Type B pancreatic cell (in vitro differentiated cells): ENCODE measurements at regions not wholly inside any gene's neighbourhood (a gene's known extent, or its start where the extent isn't known, plus 50 kb on each side); places are given as distances from the start of the nearest gene placed in this dataset.
"Not testable (repeated sequence)": the region's sequence is repeated elsewhere in the genome, so short reads cannot be mapped to it uniquely, and the experiment has no call there.

Source experiments
- DNase-seq: peaks from one replicate; pipeline ENCODE4 v3.0.0; 2021; ENCODE audit warnings: mixed read lengths; ENCODE audit not compliant: unreplicated experiment; ENCODE audit errors: extremely low spot score
- H3K27ac Mint-ChIP-seq: 2 replicates; pipeline ENCODE4 v1.8.0; 2021; ENCODE audit warnings: mild to moderate bottlenecking, mixed read lengths
- H3K27me3 Mint-ChIP-seq: 2 replicates; pipeline ENCODE4 v1.8.0; 2021; ENCODE audit warnings: mixed read lengths
- H3K36me3 Mint-ChIP-seq: 2 replicates; pipeline ENCODE4 v1.8.0; 2021; ENCODE audit warnings: mixed read lengths
- H3K4me1 Mint-ChIP-seq: one replicate; pipeline ENCODE4 v1.8.0; 2021; ENCODE audit warnings: mixed read lengths; ENCODE audit not compliant: unreplicated experiment
- H3K4me3 Mint-ChIP-seq: 2 replicates; pipeline ENCODE4 v1.8.0; 2021; ENCODE audit warnings: mild to moderate bottlenecking, mixed read lengths
- H3K9me3 Mint-ChIP-seq: 2 replicates; pipeline ENCODE4 v1.8.0; 2021; ENCODE audit warnings: mixed read lengths
- TF ChIP-seq, protein P1 (sequence below): fragments of 200-600 bp; sonication (generic); conservative IDR thresholded peaks from 2 replicates; pipeline ENCODE4 v1.5.0; 2021; ENCODE audit warnings: antibody characterized with exemption, mild to moderate bottlenecking

DNA sequence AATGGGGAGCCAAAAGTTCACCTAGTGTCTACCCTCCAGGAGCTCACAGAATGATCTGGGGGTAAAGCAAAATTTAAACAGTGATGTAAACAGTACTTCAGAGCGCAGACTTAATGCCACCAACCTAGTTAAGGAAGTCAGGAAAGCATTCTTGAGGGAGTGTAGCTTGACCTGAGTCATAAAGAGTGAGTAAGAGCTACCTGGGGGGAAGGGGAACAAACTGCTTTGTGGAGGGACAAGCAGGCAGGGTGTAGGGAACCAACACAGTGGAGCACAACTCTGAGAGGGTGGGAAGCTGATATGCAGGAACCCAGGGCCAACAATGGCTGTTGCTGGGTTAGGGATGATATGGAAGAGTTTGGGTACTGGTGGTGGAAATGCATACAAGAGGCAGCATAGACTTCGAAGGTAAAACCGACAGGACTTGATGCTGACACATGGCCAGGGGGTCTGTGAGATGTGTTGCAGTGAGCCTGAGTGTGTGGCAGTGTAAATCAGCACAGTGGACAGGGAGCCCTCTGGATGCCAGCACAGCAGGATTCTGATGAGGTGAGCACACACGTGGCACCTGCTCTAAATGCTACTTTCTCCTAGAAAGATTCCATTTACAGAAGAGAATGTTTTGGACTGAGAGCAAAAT, 58.3 kb upstream of the CYP2D6 start:
- Mint-ChIP-seq H3K9me3 (no peaks in the 10 kb centered on the region), H3K27me3 (no peaks in the 10 kb centered on the region), H3K36me3 (no peaks in the 10 kb centered on the region), H3K4me1 (peaks cover 30% of the 10 kb centered on the region), H3K4me3 (no peak overlapping the region), H3K27ac (peak overlapping the region; percentile 74)
- no peak for DNase-seq
- TF ChIP-seq, protein P1, sequence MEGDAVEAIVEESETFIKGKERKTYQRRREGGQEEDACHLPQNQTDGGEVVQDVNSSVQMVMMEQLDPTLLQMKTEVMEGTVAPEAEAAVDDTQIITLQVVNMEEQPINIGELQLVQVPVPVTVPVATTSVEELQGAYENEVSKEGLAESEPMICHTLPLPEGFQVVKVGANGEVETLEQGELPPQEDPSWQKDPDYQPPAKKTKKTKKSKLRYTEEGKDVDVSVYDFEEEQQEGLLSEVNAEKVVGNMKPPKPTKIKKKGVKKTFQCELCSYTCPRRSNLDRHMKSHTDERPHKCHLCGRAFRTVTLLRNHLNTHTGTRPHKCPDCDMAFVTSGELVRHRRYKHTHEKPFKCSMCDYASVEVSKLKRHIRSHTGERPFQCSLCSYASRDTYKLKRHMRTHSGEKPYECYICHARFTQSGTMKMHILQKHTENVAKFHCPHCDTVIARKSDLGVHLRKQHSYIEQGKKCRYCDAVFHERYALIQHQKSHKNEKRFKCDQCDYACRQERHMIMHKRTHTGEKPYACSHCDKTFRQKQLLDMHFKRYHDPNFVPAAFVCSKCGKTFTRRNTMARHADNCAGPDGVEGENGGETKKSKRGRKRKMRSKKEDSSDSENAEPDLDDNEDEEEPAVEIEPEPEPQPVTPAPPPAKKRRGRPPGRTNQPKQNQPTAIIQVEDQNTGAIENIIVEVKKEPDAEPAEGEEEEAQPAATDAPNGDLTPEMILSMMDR: no peak

DNA sequence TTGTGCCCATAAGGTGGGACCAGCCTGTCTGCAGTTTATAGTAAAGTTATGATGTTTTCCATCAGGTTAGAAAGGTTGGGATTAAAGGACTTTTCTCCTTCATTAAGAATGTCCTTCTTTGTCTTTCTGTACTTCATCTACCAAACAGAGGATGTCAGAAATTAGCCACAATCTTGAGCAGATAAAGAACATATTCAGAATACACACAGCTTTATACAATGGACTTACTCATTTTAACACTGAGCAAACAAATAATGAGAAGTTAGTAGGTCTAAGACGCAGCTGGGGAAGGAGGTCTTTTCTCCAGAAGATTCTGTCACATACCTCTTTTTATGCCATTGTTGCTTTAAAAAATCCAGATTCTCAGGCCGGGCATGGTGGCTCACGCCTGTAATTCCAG, 57.0 kb upstream of the CYP2D6 start:
- Mint-ChIP-seq H3K4me3 (no peak overlapping the region), H3K27me3 (no peaks in the 10 kb centered on the region), H3K36me3 (no peaks in the 10 kb centered on the region), H3K4me1 (peaks cover 22% of the 10 kb centered on the region), H3K27ac (no peak overlapping the region), H3K9me3 (no peaks in the 10 kb centered on the region)
- DNase-seq: no peak
- TF ChIP-seq, protein P1: no peak

DNA sequence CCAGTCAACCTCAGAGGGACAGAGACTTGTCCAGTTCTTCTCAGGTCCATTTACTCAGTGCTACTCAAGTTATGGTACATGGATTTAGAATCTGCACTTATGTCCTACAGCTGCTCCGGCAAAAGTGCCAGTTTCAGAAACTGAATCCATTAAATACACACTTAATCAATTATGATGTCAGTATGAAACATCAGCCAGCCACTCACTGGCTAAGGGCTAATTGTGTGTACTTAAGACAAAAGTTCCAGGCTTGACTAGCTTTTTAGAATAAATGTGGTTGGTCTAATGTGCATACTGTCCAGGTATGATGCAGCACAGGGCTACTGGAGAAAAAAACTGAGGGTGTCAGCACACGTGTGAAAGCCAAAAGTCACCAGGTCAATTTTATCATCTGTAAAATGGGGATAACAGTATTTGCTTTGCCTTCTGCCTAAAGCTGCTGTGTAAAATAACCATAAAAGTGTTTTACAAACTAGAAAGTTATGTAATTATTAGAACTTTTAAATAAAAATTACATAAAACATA, 55.4 kb upstream of the CYP2D6 start:
- Mint-ChIP-seq H3K9me3 (no peaks in the 10 kb centered on the region), H3K27ac (no peak overlapping the region), H3K36me3 (no peaks in the 10 kb centered on the region), H3K27me3 (no peaks in the 10 kb centered on the region), H3K4me3 (no peak overlapping the region), H3K4me1 (peaks cover 22% of the 10 kb centered on the region)
- no peak for DNase-seq
- TF ChIP-seq, protein P1: no peak

GRCh38 chr22:42184852-42185251, 54.2 kb upstream of the CYP2D6 start:
- TF ChIP-seq, protein P1: no peak
- DNase-seq: no peak
- Mint-ChIP-seq H3K27me3 (no peaks in the 10 kb centered on the region), H3K36me3 (no peaks in the 10 kb centered on the region), H3K9me3 (no peaks in the 10 kb centered on the region), H3K4me3 (no peak overlapping the region), H3K27ac (no peak overlapping the region), H3K4me1 (peaks cover 30% of the 10 kb centered on the region)

GRCh38 chr22:42183461-42184059, 53.0 kb upstream of the CYP2D6 start:
- not testable (repeated sequence) for H3K27me3 Mint-ChIP-seq, DNase-seq, H3K27ac Mint-ChIP-seq

DNA sequence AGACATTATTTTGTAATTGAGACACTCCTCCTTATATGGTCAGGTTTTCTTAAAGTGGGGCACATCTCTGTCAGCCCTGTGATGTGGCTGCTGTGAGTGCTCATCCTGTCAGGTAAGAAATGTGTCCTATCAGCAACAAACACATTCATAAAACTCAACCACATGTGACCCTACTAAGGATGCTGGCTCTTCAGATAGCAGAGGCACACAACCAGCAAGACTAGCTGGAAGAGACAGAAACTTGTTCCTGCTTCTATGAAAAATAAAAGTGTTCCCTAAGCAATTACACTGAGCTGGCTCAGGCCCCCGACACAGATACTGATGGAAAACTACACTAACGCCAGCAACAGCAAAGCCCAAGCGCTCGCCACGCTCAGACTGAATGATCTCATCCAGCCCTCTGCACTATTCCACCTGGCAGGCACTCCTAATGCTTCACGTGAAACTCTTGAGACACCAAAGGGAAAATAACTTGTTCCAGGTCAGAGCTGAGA, 49.8 kb upstream of the CYP2D6 start:
- H3K9me3 Mint-ChIP-seq: no peaks in the 10 kb centered on the region
- DNase-seq: no peak
- no peak overlapping the region for H3K4me3 Mint-ChIP-seq
- H3K4me1 Mint-ChIP-seq: peaks cover 17% of the 10 kb centered on the region
- TF ChIP-seq, protein P1: no peak
- H3K27ac Mint-ChIP-seq: peak overlapping the region; percentile 51
- H3K27me3 Mint-ChIP-seq: no peaks in the 10 kb centered on the region
- no peaks in the 10 kb centered on the region for H3K36me3 Mint-ChIP-seq

More at GRCh38 chr22:42183461-42184059, 53.0 kb upstream of the CYP2D6 start:
- not testable (repeated sequence) for H3K9me3 Mint-ChIP-seq, H3K4me3 Mint-ChIP-seq, H3K36me3 Mint-ChIP-seq
- peaks cover 17% of the 10 kb centered on the region for H3K4me1 Mint-ChIP-seq
